ENCODE measurements at regions not wholly inside any gene's neighbourhood (a gene's known extent, or its start where the extent isn't known, plus 50 kb on each side); places are given as distances from the start of the nearest gene placed in this dataset.

GRCh38 chr15:39192979-39193560 lies 387.8 kb upstream of the THBS1 start (continued):
- TF ChIP-seq NPAS2 (CRISPR knock-in tag; IDR thresholded peaks at IDR 0.05; ENCODE audit: borderline replicate concordance), result no peak
- TF ChIP-seq ESRRA (IDR thresholded peaks at IDR 0.05; ENCODE audit: borderline replicate concordance, low read length), result no peak
- no peak for TF ChIP-seq CTCF (IDR thresholded peaks at IDR 0.05)
- no peak for TF ChIP-seq EHMT2 (IDR thresholded peaks at IDR 0.05; ENCODE audit: low read depth)
- TF ChIP-seq RNF2 (IDR thresholded peaks at IDR 0.05; ENCODE audit: borderline replicate concordance, low read depth), result no peak
- no peak for TF ChIP-seq RFX5 (IDR thresholded peaks at IDR 0.05)
- TF ChIP-seq BCL3 (IDR thresholded peaks at IDR 0.05), result no peak

- H3K4me2 ChIP-seq, result no peak overlapping the region
- H3K9me3 ChIP-seq, result no peaks in the 10 kb centered on the region; the same call in 2 of the 3 replicates
- ChIA-PET CTCF (interaction anchor here (1.2 to 1.3 kb wide), 2 partner anchors 22 to 386 kb away, joined by 3 to 7 read pairs; no protein-coding TSS in a partner anchor), POLR2A (no interaction called here)
- no peak overlapping the region for H3K4me3 ChIP-seq
- no peak for FAIRE-seq
- peak overlapping the region; percentile 81 to 83; a peak in 4 of 6 replicates for H3K27ac ChIP-seq
- peak in 1 of 2 experiments; percentile 12 for DNase-seq (ENCODE audit: low read depth in 1 of 2, low spot score in 1 of 2)
- WGBS (ENCODE audit: missing lambda C conversion rate), result 79% methylated on average over 2 of the region's 2 CpGs
- no peak for ATAC-seq
- H3K4me1 ChIP-seq, result peaks cover 71% of the 10 kb centered on the region
- TF ChIP-seq MYC (IDR thresholded peaks at IDR 0.05; ENCODE audit: borderline replicate concordance, low read length) (no peak), EHF (CRISPR knock-in tag; IDR thresholded peaks at IDR 0.05) (no peak), NFE2L2 (conservative IDR thresholded peaks at IDR 0.05; ENCODE audit: low read length) (no peak), JUN (IDR thresholded peaks at IDR 0.05) (no peak), PBX3 (IDR thresholded peaks at IDR 0.05) (no peak), MAZ (IDR thresholded peaks at IDR 0.05; ENCODE audit: borderline replicate concordance, low read depth, low read length) (no peak)
- TF ChIP-seq, protein P1, sequence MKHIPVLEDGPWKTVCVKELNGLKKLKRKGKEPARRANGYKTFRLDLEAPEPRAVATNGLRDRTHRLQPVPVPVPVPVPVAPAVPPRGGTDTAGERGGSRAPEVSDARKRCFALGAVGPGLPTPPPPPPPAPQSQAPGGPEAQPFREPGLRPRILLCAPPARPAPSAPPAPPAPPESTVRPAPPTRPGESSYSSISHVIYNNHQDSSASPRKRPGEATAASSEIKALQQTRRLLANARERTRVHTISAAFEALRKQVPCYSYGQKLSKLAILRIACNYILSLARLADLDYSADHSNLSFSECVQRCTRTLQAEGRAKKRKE (CRISPR knock-in tag; IDR thresholded peaks at IDR 0.05; ENCODE audit: low read depth), result no peak
These were observed 387.3 kb upstream of the THBS1 start for GRCh38 chr15:39193611-39194010.

DNA sequence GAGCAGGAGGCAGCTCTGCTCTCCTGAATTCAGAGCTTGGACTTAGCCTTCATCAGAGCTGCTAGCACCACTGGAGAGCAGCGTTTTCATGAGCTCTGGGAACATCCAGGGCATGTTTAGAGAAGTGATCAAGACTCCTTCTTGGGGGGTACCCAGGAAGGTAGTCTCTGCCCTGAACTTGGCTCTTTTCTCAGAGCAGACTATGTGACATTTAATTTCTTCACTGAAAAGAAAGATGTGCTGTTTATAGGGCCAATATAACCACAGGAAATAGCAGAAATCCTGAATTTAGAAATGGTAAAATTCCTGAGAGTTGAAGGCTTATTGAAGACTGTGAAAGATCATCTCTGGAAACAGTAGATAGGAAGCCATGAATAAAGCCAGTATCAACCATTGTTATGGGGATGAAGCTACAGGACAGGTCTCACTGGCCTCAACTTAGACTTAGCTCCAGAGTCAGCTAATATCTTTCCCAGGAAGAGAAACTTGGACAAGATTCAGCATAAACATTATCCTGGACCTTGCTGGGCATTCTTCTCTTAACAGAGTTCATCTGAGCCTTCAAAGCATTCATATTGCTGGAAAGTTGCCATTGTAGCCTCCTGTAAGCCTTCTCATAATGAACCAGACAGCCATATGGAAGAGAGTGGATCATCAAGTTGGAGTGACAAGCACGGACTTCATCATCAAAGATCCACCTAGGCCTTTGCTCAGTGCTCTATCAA lies 386.6 kb upstream of the THBS1 start:
- Histone ChIP-seq H3K27ac (peak overlapping the region; percentile 81 to 83), H3K4me3 (no peak overlapping the region), H3K9me3 (no peaks in the 10 kb centered on the region; the same call in 2 of the 3 replicates), H3K4me2 (no peak overlapping the region), H3K4me1 (peaks cover 65% of the 10 kb centered on the region)
- POLR2A ChIA-PET, result no interaction called here
- CTCF ChIA-PET, result interaction anchor here (0.7 to 1.3 kb wide), 3 partner anchors 22 to 386 kb away, joined by 3 to 7 read pairs (median 3); no protein-coding TSS in a partner anchor
- DNase-seq (ENCODE audit: low read depth in 1 of 2, low spot score in 1 of 2), result no peak
- ATAC-seq, result no peak
- no peak for FAIRE-seq
- 86% methylated on average over 2 of the region's 2 CpGs for WGBS (ENCODE audit: missing lambda C conversion rate)
- TF ChIP-seq BHLHE40 (IDR thresholded peaks at IDR 0.05; ENCODE audit: low read depth, low read length), result no peak
- no peak for TF ChIP-seq SMC3 (IDR thresholded peaks at IDR 0.05)
- TF ChIP-seq CTCF (IDR thresholded peaks at IDR 0.05), result no peak
- no peak for TF ChIP-seq TFCP2L1 (CRISPR knock-in tag; IDR thresholded peaks at IDR 0.05)
- TF ChIP-seq MYC (IDR thresholded peaks at IDR 0.05; ENCODE audit: borderline replicate concordance, low read length), result no peak
- TF ChIP-seq, protein P1 (CRISPR knock-in tag; IDR thresholded peaks at IDR 0.05; ENCODE audit: low read depth), result no peak
- TF ChIP-seq RNF2 (IDR thresholded peaks at IDR 0.05; ENCODE audit: borderline replicate concordance, low read depth), result no peak
- TF ChIP-seq TP53 (CRISPR knock-in tag; IDR thresholded peaks at IDR 0.05), result no peak
- no peak for TF ChIP-seq BCL3 (IDR thresholded peaks at IDR 0.05)
- TF ChIP-seq CHD4 (IDR thresholded peaks at IDR 0.05; ENCODE audit: borderline replicate concordance), result no peak
- TF ChIP-seq, protein P2, sequence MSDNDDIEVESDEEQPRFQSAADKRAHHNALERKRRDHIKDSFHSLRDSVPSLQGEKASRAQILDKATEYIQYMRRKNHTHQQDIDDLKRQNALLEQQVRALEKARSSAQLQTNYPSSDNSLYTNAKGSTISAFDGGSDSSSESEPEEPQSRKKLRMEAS (IDR thresholded peaks at IDR 0.05), result no peak
- TF ChIP-seq EP300 (IDR thresholded peaks at IDR 0.05), result no peak
- TF ChIP-seq RAD21 (conservative IDR thresholded peaks at IDR 0.05 in 1 of 2, IDR thresholded peaks at IDR 0.05 in 1 of 2), result no peak

Data from A549 (cell line).